HG02973 (cell line): ENCODE measurements at regions not wholly inside any gene's neighbourhood (a gene's known extent, or its start where the extent isn't known, plus 50 kb on each side); places are given as distances from the start of the nearest gene placed in this dataset.

Source experiments
- ATAC-seq: cut with Tn5 transposase; IDR thresholded peaks from one replicate; pipeline ENCODE4 v1.9.1; 2021; ENCODE audit warnings: moderate library complexity; ENCODE audit not compliant: unreplicated experiment

DNA sequence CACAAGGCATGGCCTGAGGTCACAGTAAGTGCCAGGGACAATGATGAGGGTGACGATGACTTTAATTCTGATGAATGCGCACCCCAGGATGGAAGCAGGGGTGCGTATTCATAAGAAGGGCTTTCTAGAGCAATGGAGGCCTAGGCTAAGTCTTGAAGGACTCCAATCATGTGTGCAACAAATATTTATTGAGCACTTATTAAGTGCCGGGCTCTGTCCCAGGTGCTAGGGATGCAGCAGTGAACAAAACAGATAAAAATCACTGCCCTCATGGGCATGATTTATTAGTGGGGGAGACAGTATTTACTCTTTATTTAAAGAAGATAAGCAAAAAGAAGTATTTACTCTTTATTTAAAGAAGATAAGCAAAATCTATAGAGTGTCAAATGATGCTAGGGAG lies 198.2 kb upstream of the KCNG1 start:
- no peak for ATAC-seq

- ATAC-seq = no peak
These were observed 197.4 kb upstream of the KCNG1 start for GRCh38 chr20:51220293-51220706.

GRCh38 chr20:51219544-51219943 lies 196.6 kb upstream of the KCNG1 start:
- ATAC-seq = no peak

DNA sequence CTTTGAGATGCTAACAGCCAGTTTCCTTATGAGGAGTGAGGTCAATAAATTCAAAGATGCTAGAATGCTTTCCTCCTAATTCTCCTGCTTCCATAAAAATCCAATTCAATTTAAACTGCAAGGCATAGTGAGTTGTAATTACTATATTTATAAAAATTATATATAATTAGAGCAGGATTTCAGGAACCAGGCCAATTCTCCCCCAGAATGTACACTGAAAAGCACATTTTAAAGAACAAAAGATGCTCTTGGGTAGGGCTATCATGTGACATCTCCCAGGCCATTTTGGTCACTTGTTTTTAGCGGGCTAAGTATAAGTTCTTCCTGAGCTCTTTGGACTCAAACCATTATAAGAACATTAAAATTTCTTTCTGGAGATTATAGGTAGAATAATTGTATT lies 195.7 kb upstream of the KCNG1 start:
- no peak for ATAC-seq

DNA sequence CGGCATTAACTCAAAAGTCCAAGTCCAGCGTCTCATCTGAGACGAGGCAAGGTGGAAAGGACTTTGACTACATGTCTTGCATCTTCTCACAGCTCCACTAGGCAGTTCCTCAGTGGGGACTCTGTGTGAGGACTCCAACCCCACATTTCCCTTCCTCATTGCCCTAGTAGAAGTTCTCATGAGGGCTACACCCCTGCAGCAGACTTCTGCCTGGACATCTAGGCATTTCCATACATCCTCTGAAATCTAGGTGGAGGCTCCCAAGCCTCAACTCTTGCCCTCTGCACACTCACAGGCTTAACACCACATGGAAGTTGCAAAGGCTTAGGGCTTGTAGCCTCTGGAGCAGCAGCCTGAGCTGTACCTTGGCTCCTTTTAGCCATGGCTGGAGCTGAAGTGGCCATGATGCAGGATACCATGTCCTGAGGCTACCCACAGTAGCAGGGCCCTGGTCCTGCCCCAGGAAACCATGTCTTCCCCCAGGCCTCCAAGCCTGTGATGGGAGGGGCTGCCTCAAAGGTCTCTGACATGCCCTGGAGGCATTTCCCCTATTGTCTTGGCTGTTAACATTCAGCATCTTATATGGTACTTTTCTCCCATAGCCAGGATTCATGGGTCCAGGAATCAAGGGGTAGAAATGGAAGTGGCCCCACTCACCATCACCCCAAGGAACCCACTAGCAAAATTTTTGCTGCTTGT lies 194.6 kb upstream of the KCNG1 start:
- ATAC-seq = no peak

DNA sequence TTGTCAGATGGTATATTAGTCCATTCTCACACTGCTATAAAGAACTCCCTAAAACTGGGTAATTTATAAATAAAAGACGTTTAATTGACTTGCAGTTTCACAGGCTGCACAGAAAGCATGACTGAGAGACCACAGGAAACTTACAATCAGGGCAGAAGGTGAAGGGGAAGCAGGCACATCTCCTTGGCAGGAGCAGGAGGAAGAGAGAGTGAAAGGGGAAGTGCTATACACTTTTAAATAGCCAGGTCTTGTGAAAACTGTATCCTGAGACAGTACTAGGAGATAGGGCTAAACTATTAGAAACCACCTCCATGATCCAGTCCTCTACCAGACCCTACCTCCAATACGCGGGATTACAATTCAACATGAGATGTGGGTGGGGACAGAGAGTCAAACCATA lies 193.9 kb upstream of the KCNG1 start:
- ATAC-seq = no peak

- no peak for ATAC-seq
These were observed 189.9 kb upstream of the KCNG1 start for GRCh38 chr20:51212816-51213215.

DNA sequence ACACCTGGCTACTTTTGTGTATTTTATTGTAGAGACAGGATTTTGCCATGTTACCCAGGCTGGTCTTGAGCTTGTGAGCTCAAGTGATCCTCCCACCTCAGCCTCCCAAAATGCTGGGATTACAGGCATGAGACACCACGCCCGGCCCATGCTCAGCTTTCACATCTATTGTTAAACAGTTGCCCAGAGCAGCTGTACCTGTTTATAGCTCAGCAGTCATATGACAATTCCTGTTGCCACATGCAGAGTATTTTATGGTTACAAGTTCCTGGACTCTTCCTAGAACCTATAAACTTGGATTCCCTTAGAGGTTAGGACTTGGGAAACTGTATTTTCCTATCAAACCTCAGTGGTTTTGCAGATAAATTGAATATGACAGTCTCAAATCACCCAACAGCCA lies 188.3 kb upstream of the KCNG1 start:
- ATAC-seq = no peak

GRCh38 chr20:51210084-51210483 lies 187.2 kb upstream of the KCNG1 start:
- no peak for ATAC-seq

DNA sequence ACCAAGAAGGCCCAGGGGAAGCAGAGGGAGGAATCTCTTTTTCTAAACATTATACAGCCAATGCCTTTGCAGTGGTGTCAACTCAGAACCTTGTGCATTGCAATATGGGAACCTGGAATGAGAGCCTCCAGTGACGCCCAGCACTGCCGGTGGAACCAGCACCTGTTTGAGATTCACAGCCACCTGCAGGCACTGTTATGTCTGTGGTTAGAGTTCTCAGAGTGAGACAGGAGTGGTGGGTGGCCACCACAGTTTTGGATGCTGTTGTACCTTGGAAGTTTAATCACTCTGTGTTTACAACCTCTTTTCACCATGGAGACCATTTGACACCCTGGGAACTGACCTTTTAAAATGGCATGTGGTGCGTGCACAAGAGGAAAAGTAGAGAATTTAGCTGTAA lies 185.3 kb upstream of the KCNG1 start:
- ATAC-seq = no peak

GRCh38 chr20:51206032-51206662 lies 183.2 kb upstream of the KCNG1 start:
- ATAC-seq = no peak

DNA sequence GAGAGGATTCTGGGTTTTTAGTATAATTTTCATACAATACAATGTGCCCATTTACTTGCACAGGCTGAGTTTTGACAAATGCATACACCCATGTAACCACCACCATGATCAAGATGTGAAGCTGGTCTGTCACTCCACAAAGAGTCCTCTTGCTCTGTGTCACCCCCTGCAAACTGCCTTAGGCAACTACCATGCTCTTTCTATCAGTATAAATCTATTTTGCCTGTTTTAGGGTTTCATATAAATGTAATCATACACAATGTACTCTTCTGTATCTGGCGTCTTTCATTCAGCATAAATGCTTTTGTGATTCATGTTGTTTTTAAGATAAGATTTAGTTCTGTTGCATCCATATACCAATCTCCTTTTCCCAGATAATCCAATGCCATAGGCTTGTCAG lies 181.9 kb upstream of the KCNG1 start:
- ATAC-seq = no peak

- ATAC-seq = no peak
These were observed 181.3 kb upstream of the KCNG1 start for GRCh38 chr20:51204051-51204715.

DNA sequence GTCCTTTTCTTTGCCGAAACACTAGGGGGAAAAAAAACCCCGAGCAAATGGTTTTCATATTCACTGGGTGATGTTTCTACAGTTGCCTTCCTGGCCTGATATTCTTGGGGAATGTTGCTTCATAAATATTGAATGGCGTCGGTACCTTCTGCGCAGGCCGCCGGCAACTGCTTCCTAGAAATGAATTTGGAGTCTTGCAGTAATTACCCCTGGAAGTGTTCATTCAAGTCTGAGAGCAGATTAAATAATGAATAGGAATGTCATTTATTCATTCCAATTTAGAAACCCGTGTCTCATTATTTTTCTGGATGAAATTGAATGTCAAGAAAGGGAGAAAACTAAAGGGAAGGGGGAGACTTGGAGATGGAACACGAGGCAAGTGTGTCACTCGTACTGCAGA lies 179.4 kb upstream of the KCNG1 start:
- no peak for ATAC-seq

DNA sequence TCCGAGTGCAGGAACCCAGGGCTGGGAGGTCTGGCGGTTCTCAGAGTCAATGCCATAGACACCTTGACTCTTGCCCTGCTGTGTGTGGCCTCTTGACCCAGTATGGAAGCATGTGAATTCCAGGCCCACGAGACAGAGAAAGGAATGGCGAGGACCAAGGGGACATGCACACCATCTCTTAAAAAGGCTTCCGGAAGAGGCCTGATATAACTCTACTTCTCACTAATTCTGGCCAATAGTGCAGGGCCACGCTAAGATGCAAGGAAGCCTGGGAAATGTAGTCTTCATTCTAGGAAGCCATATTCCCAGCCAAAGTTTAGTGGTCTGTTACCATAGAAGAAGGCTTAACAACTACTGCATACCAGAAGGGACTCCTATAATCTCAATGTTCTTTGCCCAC lies 177.0 kb upstream of the KCNG1 start:
- ATAC-seq = no peak

- no peak for ATAC-seq
These were observed 176.1 kb upstream of the KCNG1 start for GRCh38 chr20:51198876-51199523.

DNA sequence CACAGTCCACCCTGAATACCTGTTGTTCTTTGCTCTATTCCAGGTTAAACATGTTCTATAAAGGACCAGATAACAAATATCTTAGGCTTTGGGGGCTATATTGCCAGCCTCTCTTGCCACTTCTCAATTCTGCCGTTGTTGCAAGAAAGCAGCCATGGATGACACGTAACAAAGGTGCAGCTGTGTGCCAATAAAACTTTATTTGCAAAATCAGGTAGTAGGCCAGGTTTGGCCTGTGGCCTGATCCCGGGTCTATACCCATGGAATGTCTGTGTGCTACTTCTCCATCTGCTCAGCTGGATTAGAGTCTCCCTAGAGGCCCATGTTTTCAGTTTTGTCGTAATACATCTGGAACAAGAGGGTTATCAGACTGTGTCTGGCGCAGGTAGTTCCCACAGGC lies 175.3 kb upstream of the KCNG1 start:
- ATAC-seq = no peak

DNA sequence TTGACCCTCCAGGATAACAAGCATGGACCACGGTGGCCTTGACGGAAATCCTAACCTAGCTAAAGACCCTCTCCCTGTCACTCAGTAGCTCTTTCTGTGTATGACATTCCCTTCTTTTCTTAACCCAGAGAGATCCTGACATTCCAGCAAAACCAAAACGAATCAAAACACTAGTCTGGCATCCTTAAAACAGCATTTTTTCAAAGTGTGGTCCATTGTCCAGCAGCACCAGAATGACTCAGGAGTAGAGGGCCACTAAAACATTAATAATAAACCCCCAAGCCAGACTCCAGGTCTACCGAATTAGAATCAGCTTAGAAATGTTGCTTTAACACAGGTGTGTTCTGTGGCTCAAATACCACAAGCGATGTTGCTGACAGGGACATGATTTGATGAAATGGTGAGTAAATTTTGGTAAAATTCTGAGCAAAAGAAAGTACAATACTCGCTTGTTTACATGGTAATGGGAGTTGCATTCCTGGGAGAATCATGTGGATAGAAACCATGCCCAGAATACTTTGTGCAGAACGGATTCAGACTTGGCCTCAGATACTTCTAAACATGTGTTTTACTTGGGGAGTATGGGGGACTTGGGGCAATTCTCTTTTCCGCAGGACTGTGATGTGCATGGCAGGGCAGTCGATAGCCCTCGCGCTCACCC lies 174.2 kb upstream of the KCNG1 start:
- no peak for ATAC-seq

- no peak for ATAC-seq
These were observed 173.1 kb upstream of the KCNG1 start for GRCh38 chr20:51195990-51196389.

GRCh38 chr20:51195419-51195901 lies 172.6 kb upstream of the KCNG1 start:
- ATAC-seq = no peak

- ATAC-seq = no peak
These were observed 170.3 kb upstream of the KCNG1 start for GRCh38 chr20:51193066-51193772.
